ENCODE measurements at regions not wholly inside any gene's neighbourhood (a gene's known extent, or its start where the extent isn't known, plus 50 kb on each side); places are given as distances from the start of the nearest gene placed in this dataset.

DNA sequence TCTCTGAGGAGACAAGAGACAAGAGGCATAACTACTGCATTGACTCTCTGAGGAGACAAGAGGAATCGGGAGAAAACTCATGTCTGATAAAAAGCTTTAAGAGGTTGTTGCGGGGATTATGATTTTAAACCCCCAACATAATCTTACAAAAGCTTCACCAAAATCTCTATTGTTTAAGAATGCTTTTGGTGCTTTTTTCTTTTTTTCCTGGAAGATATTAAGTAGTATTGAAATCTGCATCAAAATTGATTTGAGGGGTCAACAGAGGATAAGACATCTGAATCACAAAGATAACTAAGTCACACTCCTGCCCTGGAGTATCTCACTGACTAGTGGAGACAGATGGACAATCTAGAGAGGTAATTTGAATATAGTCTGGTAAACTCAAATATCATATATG, 115.6 kb upstream of the MROH9 start:
- Mint-ChIP-seq H3K4me3 (no peak overlapping the region), H3K9me3 (ENCODE audit: insufficient read depth) (no peaks in the 10 kb centered on the region), H3K4me1 (ENCODE audit: low read depth) (no peaks in the 10 kb centered on the region), H3K27ac (no peak overlapping the region), H3K27me3 (ENCODE audit: low read depth) (no peaks in the 10 kb centered on the region), H3K36me3 (ENCODE audit: low read depth) (no peaks in the 10 kb centered on the region)
- DNase-seq, result no peak
- POLR2A ChIA-PET, result no interaction called here
- ATAC-seq, result no peak
- CTCF ChIA-PET, result no interaction called here

- no peaks in the 10 kb centered on the region for H3K9me3 Mint-ChIP-seq (ENCODE audit: insufficient read depth)
- DNase-seq, result no peak
- H3K27me3 Mint-ChIP-seq (ENCODE audit: low read depth), result no peaks in the 10 kb centered on the region
- no peak overlapping the region for H3K27ac Mint-ChIP-seq
- no peaks in the 10 kb centered on the region for H3K36me3 Mint-ChIP-seq (ENCODE audit: low read depth)
- POLR2A ChIA-PET, result no interaction called here
- CTCF ChIA-PET, result no interaction called here
- no peak overlapping the region for H3K4me3 Mint-ChIP-seq
- no peak for ATAC-seq
- H3K4me1 Mint-ChIP-seq (ENCODE audit: low read depth), result no peaks in the 10 kb centered on the region
Measured at GRCh38 chr1:170823120-170823519, 112.2 kb upstream of the MROH9 start.

GRCh38 chr1:170831276-170831675, 104.1 kb upstream of the MROH9 start:
- no peak overlapping the region for H3K4me3 Mint-ChIP-seq
- ChIA-PET POLR2A (interaction anchor here (0.6 kb wide), 1 partner anchor 331 kb away, joined by 3 read pairs; no protein-coding TSS in a partner anchor), CTCF (no interaction called here)
- no peaks in the 10 kb centered on the region for H3K27me3 Mint-ChIP-seq (ENCODE audit: low read depth)
- no peaks in the 10 kb centered on the region for H3K36me3 Mint-ChIP-seq (ENCODE audit: low read depth)
- no peaks in the 10 kb centered on the region for H3K4me1 Mint-ChIP-seq (ENCODE audit: low read depth)
- H3K9me3 Mint-ChIP-seq (ENCODE audit: insufficient read depth), result no peaks in the 10 kb centered on the region
- no peak for ATAC-seq
- H3K27ac Mint-ChIP-seq, result no peak overlapping the region
- no peak for DNase-seq

DNA sequence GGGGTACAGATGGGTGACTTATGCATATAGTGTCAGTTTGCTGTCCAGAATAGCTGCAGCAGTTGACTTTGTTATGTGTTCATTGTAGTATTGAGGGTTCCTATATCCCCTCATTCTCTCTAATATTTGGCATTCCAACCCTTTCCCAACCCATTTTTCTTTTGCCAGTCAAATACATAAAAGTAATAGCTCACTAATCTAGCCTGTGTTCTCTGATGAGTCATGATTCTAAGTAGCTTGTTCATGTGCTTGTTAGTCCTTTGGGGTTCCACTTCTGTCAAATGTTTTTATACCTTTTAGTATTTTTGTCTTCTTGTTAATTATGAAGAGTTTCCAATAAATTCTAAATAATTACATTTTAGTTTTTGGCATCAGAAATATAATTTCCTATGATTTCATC, 99.2 kb upstream of the MROH9 start:
- ATAC-seq, result no peak
- CTCF ChIA-PET, result no interaction called here
- Mint-ChIP-seq H3K27ac (no peak overlapping the region), H3K27me3 (ENCODE audit: low read depth) (no peaks in the 10 kb centered on the region), H3K36me3 (ENCODE audit: low read depth) (no peaks in the 10 kb centered on the region), H3K4me3 (no peak overlapping the region), H3K9me3 (ENCODE audit: insufficient read depth) (no peaks in the 10 kb centered on the region), H3K4me1 (ENCODE audit: low read depth) (no peaks in the 10 kb centered on the region)
- POLR2A ChIA-PET, result interaction anchor here (0.6 kb wide), 1 partner anchor 355 kb away, joined by 3 read pairs; no protein-coding TSS in a partner anchor
- no peak for DNase-seq

- Mint-ChIP-seq H3K27ac (no peak overlapping the region), H3K4me1 (ENCODE audit: low read depth) (no peaks in the 10 kb centered on the region), H3K4me3 (no peak overlapping the region), H3K36me3 (ENCODE audit: low read depth) (no peaks in the 10 kb centered on the region), H3K9me3 (ENCODE audit: insufficient read depth) (no peaks in the 10 kb centered on the region), H3K27me3 (ENCODE audit: low read depth) (peaks cover 2% of the 10 kb centered on the region)
- CTCF ChIA-PET, result no interaction called here
- no peak for ATAC-seq
- DNase-seq, result no peak
- POLR2A ChIA-PET, result no interaction called here
Measured at GRCh38 chr1:170840371-170840770, 95.0 kb upstream of the MROH9 start.

DNA sequence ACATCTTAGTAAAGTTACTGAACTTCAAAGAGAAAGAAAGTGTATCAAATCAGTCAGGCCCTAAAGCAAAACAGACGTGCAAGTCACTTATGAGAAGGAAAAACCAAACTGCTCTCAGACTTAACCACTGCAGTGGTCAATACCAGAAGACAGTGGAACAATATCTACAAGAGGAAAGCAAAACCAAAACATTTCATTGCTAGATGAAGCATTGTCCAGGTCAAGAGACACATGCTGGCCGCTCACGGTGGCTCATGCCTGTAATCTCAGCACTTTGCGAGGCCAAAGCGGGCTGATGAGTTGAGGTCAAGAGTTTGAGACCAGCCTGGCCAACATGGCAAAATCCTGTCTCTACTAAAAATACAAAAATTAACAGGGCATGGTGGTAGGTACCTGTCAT, 82.0 kb upstream of the MROH9 start:
- ChIA-PET CTCF (no interaction called here), POLR2A (no interaction called here)
- ATAC-seq (no peak), DNase-seq (no peak)
- no peaks in the 10 kb centered on the region for H3K36me3 Mint-ChIP-seq (ENCODE audit: low read depth)
- H3K27ac Mint-ChIP-seq, result no peak overlapping the region
- no peak overlapping the region for H3K4me3 Mint-ChIP-seq
- no peaks in the 10 kb centered on the region for H3K4me1 Mint-ChIP-seq (ENCODE audit: low read depth)
- no peaks in the 10 kb centered on the region for H3K27me3 Mint-ChIP-seq (ENCODE audit: low read depth)
- no peaks in the 10 kb centered on the region for H3K9me3 Mint-ChIP-seq (ENCODE audit: insufficient read depth)

DNA sequence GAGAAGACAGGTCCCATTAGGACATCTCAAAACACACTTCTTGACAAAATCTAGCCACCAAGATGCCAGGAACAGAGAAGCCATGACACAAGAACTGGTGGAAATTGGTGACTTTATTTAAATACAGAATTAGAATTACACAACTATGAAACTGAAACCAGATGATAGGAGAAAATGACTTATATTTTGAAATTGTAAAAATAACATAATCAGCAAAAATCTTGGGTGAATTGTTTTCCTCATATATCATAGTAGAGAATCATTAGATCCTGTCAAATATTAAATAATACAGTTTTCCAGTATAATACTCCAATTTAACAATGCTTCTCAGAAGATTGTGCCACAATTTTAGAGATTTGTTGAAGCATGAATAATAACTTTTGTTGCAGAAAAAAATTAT, 81.5 kb upstream of the MROH9 start:
- Mint-ChIP-seq H3K27ac (no peak overlapping the region), H3K4me1 (ENCODE audit: low read depth) (no peaks in the 10 kb centered on the region), H3K36me3 (ENCODE audit: low read depth) (no peaks in the 10 kb centered on the region), H3K9me3 (ENCODE audit: insufficient read depth) (no peaks in the 10 kb centered on the region), H3K4me3 (no peak overlapping the region), H3K27me3 (ENCODE audit: low read depth) (no peaks in the 10 kb centered on the region)
- DNase-seq (no peak), ATAC-seq (no peak)
- ChIA-PET CTCF (no interaction called here), POLR2A (no interaction called here)

- H3K4me1 Mint-ChIP-seq (ENCODE audit: low read depth), result no peaks in the 10 kb centered on the region
- ATAC-seq (no peak), DNase-seq (no peak)
- no peak overlapping the region for H3K4me3 Mint-ChIP-seq
- no peaks in the 10 kb centered on the region for H3K36me3 Mint-ChIP-seq (ENCODE audit: low read depth)
- no peaks in the 10 kb centered on the region for H3K9me3 Mint-ChIP-seq (ENCODE audit: insufficient read depth)
- POLR2A ChIA-PET, result no interaction called here
- no peaks in the 10 kb centered on the region for H3K27me3 Mint-ChIP-seq (ENCODE audit: low read depth)
- CTCF ChIA-PET, result no interaction called here
- H3K27ac Mint-ChIP-seq, result no peak overlapping the region
Measured at GRCh38 chr1:170854677-170855076, 80.7 kb upstream of the MROH9 start.

- H3K4me1 Mint-ChIP-seq (ENCODE audit: low read depth), result no peaks in the 10 kb centered on the region
- no peak overlapping the region for H3K4me3 Mint-ChIP-seq
- H3K27ac Mint-ChIP-seq, result no peak overlapping the region
- ChIA-PET CTCF (no interaction called here), POLR2A (no interaction called here)
- H3K9me3 Mint-ChIP-seq (ENCODE audit: insufficient read depth), result no peaks in the 10 kb centered on the region
- H3K27me3 Mint-ChIP-seq (ENCODE audit: low read depth), result no peaks in the 10 kb centered on the region
- DNase-seq, result no peak
- ATAC-seq, result no peak
- no peaks in the 10 kb centered on the region for H3K36me3 Mint-ChIP-seq (ENCODE audit: low read depth)
Measured at GRCh38 chr1:170856455-170856854, 78.9 kb upstream of the MROH9 start.

- Mint-ChIP-seq H3K4me1 (ENCODE audit: low read depth) (no peaks in the 10 kb centered on the region), H3K9me3 (ENCODE audit: insufficient read depth) (no peaks in the 10 kb centered on the region), H3K27ac (no peak overlapping the region), H3K36me3 (ENCODE audit: low read depth) (no peaks in the 10 kb centered on the region), H3K27me3 (ENCODE audit: low read depth) (no peaks in the 10 kb centered on the region), H3K4me3 (no peak overlapping the region)
- ChIA-PET CTCF (no interaction called here), POLR2A (no interaction called here)
- no peak for ATAC-seq
- DNase-seq, result no peak
Measured at GRCh38 chr1:170857955-170858354, 77.4 kb upstream of the MROH9 start.

- DNase-seq (no peak), ATAC-seq (no peak)
- H3K9me3 Mint-ChIP-seq (ENCODE audit: insufficient read depth), result no peaks in the 10 kb centered on the region
- POLR2A ChIA-PET, result no interaction called here
- H3K4me3 Mint-ChIP-seq, result no peak overlapping the region
- CTCF ChIA-PET, result no interaction called here
- no peak overlapping the region for H3K27ac Mint-ChIP-seq
- no peaks in the 10 kb centered on the region for H3K27me3 Mint-ChIP-seq (ENCODE audit: low read depth)
- H3K4me1 Mint-ChIP-seq (ENCODE audit: low read depth), result no peaks in the 10 kb centered on the region
- H3K36me3 Mint-ChIP-seq (ENCODE audit: low read depth), result no peaks in the 10 kb centered on the region
Measured at GRCh38 chr1:170863621-170864020, 71.7 kb upstream of the MROH9 start.

DNA sequence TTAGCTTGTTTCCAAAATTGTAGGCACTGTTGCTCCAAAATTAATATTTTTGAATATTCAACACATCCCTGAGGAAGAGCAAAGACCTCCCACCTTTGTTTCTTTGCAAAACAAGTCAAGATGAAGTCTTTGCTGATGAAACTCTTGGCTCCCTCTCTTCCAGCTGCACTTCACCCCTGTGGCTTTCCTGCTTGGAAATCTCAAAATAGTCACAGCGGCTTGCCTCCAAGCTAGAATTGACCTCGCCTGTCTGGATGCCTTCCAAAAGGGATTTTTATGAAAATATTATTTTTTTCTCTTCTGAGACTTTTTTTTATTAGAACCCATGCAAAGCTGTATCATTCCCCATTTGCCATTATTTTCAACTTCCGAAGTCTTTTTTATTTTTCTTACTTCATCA, 71.1 kb upstream of the MROH9 start:
- no peak for ATAC-seq
- no peaks in the 10 kb centered on the region for H3K4me1 Mint-ChIP-seq (ENCODE audit: low read depth)
- CTCF ChIA-PET, result no interaction called here
- no peak for DNase-seq
- POLR2A ChIA-PET, result no interaction called here
- no peaks in the 10 kb centered on the region for H3K36me3 Mint-ChIP-seq (ENCODE audit: low read depth)
- no peak overlapping the region for H3K27ac Mint-ChIP-seq
- no peaks in the 10 kb centered on the region for H3K27me3 Mint-ChIP-seq (ENCODE audit: low read depth)
- no peaks in the 10 kb centered on the region for H3K9me3 Mint-ChIP-seq (ENCODE audit: insufficient read depth)
- no peak overlapping the region for H3K4me3 Mint-ChIP-seq

- Mint-ChIP-seq H3K4me1 (ENCODE audit: low read depth) (no peaks in the 10 kb centered on the region), H3K36me3 (ENCODE audit: low read depth) (no peaks in the 10 kb centered on the region), H3K27ac (no peak overlapping the region), H3K4me3 (no peak overlapping the region), H3K9me3 (ENCODE audit: insufficient read depth) (no peaks in the 10 kb centered on the region), H3K27me3 (ENCODE audit: low read depth) (no peaks in the 10 kb centered on the region)
- ChIA-PET CTCF (no interaction called here), POLR2A (no interaction called here)
- ATAC-seq, result no peak
- DNase-seq, result no peak
Measured at GRCh38 chr1:170864876-170865538, 70.3 kb upstream of the MROH9 start.

All from activated CD8-positive, alpha-beta T cell treated with anti-CD3 and anti-CD28 coated beads, Interleukin-2, amount 10 ng/mL, durations not matched to agents 7 days and 5 days (primary cell).